Epithelial cell of prostate (primary cell): ENCODE measurements at regions not wholly inside any gene's neighbourhood (a gene's known extent, or its start where the extent isn't known, plus 50 kb on each side); places are given as distances from the start of the nearest gene placed in this dataset.

Experiments
- DNase-seq: peaks from one replicate; pipeline ENCODE4 v3.0.0-alpha.2; 2011; ENCODE audit warnings: low read depth, low spot score
- H3K27ac ChIP-seq: fragments of 450-650 bp; 2 replicates; pipeline ENCODE4 v1.5.1; 2017; ENCODE audit warnings: mild to moderate bottlenecking

DNA sequence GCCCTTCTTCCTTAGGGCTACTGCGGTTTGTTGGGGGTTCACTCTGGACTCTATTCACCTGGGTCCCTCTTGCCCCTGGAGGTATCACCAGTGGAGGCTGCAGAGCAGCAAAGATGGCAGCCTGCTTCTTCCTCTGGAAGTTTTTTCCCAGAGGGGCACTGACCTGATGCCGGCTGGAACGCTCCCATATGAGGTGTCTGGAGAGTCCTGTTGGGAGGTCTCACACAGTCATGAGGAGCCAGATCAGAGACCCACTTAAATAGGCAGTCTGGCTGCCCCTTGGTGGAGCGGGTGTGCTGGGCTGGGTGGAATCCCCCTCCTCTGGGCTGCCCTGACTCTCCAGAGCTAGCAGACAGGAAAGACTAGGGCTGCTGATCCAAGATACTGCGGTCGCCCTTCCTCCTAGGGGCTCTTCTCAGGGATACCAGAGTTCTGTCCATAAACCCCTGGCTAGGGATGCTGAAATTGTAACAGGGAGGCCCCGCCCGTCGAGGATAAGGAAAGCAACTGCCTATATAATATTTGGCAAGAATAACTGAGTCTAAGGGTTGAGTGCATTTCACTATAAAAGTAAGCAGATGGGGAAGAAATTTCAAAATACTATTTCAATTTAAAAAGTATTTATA, 140.7 kb downstream of the NOL4 start:
- DNase-seq = no peak
- H3K27ac ChIP-seq = no peak overlapping the region

DNA sequence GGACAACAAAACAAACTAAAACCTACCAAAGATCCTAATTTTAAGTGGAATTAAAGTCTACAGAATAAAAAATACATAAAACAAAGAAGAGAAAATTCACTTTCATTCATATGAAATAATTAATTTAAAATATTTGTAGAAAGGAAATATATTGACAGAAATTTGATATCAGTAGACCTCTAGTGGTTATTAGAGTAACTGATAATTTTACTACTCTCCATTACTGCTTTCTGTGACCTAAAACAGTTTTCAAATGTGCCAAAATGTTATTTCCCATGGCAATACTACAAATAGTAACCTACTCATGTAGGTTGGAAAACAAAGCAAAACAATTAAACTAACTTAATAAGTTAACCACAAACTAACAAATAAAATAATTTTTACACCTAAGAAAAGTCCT, 147.1 kb downstream of the NOL4 start:
- no peak overlapping the region for H3K27ac ChIP-seq
- DNase-seq = no peak

DNA sequence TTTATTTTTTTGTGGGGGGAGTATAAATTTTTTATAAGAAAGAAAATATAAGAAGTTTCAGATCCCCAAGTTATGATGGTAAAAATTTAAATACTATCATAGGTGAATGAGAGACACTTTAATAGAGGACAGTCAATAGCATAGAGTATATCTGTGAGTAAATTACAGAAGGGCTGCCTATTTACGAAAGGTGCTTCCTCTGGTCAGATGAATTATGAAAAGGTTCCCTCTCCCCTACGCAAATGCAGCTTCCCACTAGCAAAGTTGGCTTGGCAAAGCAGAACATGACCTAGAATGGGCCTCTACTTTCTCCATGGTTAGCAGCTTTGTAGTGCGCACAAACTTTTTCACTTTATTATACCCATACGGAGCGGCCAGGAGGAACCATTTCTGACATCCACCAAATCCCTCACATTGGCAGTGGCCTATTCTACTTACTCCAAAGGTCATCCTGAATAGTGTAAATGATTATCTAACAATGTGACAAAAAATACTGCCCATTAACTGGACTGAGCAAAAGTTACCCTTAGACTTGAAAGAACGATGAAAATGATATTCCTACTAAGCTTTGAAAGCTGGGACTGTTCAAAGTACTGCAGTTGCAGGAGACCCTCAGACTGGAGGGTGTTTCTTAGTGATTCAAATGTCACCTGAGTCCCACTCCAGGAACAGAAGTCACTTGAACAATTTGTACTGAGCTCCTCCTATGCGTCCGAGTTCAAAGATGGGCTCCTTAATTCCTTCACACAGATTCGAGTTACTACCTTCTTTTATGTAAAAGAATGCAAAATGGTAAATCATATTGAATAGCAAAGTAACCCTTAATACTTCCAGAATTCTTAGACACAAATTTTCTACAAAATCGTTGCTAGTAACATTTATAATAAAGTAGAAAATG, 148.5 kb downstream of the NOL4 start:
- no peak for DNase-seq
- no peak overlapping the region for H3K27ac ChIP-seq

DNA sequence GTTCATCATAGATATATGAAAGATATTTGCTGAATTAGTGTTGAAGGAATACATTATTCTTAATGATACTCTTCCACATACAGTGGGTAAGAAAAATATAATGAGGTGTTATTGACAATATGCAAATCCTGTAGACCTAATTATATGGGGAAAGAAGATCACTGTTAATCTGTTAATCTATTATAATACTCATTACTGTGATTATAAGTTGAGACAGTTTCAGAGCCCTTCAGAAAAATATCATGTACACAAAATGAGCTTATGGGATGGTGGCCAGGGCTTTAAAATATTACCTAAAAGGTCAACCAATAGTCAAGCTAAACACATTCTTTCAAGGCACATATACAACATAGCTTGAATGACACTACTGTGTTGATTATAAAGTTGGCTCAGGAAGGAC, 163.5 kb downstream of the NOL4 start:
- H3K27ac ChIP-seq = no peak overlapping the region
- DNase-seq = no peak

DNA sequence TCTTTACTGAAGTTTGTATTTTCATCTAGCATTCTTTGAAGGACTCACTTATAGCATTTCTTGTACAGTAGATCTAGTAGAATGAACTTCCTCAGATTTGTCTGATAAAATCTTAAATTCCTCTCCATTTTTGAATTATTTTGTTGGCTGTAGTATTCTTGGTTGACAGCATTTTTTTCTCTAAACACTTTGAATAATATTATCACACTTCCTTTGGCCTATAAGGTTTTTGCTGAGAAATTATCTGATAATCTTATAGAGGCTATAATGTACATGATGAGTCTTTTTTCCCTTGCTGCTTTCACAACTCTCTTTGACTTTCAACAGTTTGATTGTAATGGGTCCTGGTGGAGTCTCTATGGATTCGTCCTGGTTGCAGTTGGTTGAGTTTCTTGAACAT, 169.5 kb downstream of the NOL4 start:
- no peak for DNase-seq
- no peak overlapping the region for H3K27ac ChIP-seq

DNA sequence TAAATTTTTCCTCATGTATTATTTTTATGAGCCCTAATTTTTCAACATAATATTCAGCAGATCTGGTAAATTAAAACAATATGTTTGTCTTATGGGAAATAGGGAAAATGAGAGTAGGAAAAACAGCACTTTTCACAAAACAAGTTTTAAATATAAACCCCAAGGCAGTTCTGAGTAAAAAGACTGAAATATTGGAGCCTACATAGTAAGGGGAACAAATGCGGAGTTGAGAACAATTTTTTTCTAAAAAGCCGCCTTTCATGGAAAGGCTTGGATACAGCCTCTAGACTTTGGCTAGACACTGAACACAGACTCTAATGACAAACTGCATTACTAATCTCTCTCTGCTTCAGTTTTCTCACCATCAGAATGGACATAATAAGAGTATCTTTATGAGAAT, 174.1 kb downstream of the NOL4 start:
- no peak overlapping the region for H3K27ac ChIP-seq
- DNase-seq = no peak

DNA sequence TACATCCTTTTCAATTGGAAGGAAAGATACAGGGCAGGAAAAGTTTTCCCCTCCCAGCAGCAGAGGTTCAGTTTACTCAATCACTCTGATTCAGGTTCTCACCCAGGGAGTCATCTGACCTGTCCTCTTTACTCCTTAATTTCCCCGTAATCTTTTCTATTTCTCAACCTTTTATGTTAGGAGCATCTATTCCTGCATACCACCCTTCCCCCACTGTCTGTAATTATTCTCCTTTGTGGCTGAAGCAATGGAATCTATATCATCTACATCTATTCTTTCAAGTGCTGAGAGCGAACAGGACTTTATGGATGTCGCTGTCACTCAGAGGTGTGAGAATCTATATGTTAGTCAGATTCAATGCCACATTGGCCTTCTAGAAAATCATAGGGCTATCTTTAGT, 175.2 kb downstream of the NOL4 start:
- no peak for DNase-seq
- H3K27ac ChIP-seq = no peak overlapping the region

DNA sequence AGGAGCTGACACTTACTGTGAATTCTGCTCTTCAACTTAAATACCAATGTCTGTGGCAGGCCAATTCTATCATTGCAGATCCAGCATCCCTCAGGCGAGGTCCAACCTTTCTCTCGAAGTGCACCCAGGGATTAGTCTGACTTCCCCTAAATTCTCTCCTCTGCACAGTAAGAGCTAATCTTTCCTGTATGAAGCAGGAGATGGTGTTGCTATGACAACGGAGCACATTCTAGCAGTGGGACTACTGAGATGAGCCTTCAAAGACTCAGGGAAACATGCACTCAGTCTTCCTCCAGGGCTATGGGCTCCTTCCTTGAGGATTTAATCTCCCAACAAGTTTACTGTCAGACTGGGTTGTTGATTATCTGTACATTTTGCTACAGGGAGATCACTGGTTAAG, 176.3 kb downstream of the NOL4 start:
- no peak overlapping the region for H3K27ac ChIP-seq

DNA sequence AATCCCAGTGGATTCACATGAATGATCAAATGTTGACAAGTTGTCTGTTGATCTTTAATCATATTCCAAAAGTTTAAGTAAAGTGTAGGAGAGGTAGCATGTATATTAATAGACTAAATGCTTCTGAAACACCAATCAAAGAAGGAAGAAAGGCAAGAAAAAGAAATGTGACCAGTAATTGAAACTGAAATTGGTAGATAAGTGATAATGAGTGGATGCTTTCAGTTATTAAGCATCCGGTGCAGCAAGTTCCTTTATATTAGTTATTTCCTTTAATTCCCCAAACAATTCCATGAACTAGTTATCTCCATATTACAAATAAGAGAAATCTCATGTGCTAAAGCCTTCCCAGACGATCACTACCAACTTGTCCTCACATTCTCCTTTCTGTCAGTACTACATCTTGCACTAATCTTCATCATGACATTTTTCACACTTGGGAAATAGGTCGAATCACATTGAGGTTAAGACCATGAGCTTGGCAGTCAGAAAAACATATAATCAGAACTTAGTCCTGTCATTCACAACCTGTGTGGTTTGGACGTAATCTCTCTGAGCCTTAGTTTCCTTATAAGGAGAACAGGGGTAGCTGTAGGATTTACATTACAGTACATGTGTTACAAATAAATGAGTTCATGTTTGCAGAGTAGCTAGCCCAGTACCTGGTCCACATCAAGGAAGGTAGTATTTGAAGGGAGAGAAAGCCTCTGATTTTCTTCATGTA, 182.1 kb downstream of the NOL4 start:
- no peak for DNase-seq
- H3K27ac ChIP-seq = no peak overlapping the region

More for the DNA sequence above, 176.3 kb downstream of the NOL4 start:
- no peak for DNase-seq

DNA sequence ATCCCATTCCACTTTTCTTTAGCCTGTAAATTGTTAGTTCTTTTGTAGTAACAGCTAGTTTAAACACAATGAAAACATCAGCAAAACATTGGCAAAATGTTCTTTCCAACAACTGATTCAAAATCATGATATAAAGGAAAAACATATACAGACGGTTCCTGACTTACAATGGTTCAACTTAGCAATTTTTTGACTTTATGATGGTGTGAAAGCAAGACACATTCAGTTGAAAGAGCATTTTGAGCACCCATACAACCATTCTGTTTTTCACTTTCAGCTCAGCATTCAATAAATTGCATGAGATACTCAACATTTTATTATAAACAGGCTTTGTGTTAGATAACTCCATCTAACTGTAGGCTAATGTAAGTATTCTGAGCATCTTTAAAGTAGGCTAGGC, 185.1 kb downstream of the NOL4 start:
- no peak for DNase-seq

DNA sequence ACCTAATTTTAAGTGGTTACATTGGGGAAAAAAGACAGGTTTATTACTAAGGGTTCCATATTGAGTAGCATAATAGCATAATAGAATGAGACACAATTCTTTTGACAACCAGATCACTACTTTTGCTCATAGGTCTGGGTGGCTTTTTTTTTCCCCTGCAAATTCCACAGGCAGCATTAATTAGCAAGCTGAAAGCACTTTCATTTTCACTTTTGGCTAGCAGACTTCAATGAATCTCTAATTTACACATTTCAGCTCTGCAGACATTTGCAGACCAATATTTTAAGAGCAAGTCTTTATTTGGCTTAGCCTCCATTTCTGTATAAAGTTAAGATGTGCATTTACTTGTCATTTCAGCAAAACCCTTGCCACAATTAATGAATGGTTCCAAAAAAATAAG, 185.5 kb downstream of the NOL4 start:
- H3K27ac ChIP-seq = no peak overlapping the region
- DNase-seq = no peak

More for the DNA sequence above, 185.1 kb downstream of the NOL4 start:
- no peak overlapping the region for H3K27ac ChIP-seq

DNA sequence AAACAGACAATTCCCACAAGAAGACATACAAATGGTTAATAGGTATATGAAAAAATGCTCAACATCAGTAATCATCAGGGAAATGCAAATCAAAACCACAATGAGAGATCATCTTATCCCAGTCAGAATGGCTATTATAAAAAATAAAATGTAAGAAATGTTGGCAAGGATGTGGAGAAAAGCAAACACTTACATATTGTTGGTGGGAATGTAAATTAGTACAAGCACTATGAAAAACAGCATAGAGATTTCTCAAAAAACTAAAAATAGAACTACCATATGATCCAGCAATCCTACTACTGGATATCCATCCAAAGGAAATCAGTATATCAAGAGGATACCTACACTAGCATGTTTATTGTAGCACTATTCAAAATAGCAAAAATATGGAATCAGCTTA, 186.6 kb downstream of the NOL4 start:
- no peak overlapping the region for H3K27ac ChIP-seq
- no peak for DNase-seq

DNA sequence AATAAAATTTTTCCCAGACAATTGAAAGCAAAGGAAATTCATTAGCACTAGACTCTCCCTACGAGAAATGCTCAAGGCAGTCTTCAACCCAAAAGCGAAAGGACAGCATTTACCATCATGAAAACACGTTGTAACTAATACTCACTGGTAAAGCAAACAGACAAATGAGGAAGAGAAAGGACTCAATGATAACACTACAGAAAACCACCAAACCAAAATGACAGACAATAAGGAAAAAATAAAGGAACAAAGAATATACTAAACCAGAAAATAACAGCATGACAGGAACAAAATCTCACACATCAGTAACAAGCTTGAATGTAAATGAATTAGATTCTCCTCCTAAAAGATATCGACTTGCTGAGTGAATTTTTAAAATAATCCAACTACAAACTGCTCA, 190.7 kb downstream of the NOL4 start:
- H3K27ac ChIP-seq = no peak overlapping the region
- no peak for DNase-seq

DNA sequence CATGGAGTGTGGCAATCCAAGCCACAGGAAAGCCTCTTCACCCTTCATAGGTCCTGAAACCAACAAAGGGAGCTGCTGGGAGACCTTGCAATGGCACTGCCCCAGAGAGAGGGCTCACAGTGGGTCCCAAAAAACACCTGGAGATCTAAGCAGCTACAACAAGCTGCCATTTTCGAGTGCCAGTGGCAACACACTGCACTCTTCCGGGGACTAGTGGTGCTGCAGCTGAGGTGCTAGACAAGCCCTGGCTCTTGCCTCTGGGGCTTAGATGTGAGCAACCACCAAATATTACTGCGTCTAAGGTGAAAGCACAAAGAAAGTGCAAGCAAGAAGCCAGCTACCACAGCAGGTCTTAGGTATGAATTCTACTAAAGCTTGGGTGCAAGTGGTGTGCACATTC, 192.9 kb downstream of the NOL4 start:
- DNase-seq = no peak

DNA sequence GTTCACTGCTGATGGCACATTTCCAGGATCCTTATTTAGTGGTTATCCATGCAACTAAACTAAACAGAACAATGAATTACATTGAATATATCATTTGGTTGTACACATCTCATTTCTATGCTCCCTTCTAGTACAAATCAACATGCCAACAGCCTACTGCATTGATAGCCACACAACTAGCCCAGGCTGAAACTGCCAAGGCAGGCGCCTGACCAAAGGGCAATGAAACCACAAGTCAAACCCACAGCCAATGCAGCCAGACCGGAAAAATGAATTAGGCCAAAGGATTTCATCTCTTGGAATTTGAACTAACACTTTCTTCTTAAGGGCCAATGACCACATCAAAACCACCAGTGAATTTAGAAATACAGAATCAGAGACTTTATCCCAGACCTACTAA, 196.4 kb downstream of the NOL4 start:
- no peak for DNase-seq
- no peak overlapping the region for H3K27ac ChIP-seq

More for the DNA sequence above, 192.9 kb downstream of the NOL4 start:
- H3K27ac ChIP-seq = no peak overlapping the region

DNA sequence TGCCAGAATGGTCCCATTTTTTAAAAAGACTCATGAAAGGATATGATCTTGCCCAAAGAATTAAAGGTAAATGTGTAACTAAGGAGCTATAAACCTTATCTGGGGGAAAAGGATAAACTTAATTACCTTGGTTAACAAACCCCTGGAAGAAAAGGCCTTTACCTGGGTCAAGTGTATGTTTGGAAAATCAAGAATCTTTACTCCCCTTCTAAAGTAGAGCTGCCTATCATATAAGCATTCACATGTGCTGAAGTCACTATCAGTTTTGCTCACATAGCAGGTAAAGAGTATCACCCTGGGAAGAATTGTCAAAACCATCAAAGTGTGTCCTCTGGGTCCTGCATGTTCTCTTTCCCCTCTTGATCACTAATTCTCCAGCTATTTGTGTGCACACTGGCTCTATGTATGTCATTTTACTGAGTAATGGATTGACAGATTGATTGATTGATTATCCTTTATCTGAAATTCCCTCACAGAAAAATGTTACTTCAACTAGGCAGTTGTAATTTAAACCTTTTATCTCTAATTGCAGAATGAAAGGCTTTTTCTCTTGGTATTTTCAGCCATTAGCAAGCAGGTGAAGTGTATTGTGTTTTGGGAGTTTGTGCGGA, 199.4 kb downstream of the NOL4 start:
- H3K27ac ChIP-seq = no peak overlapping the region
- no peak for DNase-seq

DNA sequence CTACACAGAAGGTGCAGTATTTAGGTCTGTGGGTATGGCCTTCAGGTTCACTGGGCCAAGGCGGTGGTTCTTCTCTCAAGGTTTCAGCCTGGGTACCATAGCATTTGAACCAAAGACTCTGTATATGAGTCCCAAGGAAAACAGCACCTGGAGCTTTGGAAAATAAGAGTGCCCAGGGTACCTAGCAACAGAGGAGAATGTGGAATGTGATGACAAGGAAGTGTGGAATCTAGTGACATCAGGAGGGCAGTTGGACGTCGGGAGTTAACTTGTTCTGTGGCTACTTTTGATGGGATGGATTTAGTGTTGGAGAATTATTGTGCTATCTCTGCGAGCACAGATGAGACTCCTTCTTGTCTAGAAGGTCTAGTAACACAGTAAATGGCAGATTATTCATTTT, 201.2 kb downstream of the NOL4 start:
- H3K27ac ChIP-seq = no peak overlapping the region
- DNase-seq = peak; percentile 3

DNA sequence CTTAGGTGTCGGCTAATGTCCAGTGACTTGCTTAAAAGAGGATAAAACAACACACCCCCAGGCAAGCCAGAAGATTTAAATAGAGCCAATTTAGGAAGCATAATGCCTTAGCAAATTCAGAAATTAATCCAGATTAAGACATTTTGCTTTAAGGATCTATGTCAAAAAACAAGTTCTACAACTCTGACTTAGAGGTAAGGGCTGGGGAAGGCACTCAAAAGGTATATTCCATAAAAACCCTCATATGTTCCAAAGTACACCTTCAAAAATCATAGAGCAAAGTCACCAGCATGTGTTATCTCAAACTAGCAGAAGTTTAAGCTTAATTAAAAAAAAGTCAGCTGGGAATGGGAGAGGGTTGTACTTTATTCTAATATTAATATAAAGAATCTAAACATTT, 206.4 kb downstream of the NOL4 start:
- H3K27ac ChIP-seq = no peak overlapping the region
- DNase-seq = no peak

DNA sequence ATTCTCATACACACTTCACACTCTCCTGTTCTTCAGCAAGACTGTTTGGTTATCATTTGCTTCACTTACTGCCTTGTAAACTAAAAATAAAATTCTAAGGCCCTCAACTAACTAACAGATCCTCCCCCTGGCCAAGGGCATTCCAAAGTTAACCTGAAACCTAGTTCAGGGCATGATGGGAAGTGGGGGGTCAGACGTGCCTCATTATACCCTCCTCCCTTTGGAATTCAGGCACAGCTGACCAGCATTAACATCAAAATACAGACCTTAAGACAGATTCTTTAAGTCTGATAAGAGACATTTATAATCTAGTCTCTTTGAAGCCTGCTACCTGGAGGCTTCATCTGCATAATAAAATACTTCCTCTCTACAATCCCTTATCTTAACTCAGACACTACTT, 221.0 kb downstream of the NOL4 start:
- no peak for DNase-seq

DNA sequence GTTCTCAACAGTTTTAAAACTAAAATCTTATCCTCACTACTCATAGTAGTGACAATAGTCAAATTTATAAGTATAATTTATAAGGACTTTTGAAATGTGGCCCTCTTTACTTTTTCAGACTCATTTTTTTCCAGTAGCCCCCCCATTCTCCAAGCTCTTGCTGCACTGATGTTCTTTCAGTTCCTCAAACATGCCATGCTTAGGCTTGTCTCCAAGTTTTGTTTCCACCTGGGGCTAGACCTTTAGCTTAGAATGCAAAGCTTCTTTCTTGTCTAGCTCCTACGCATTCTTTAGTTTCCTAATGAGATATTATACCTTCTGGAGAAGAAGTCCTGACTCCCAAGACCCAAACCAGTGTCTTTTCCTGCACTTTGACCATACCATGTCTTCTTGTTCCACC, 222.6 kb downstream of the NOL4 start:
- no peak overlapping the region for H3K27ac ChIP-seq
- no peak for DNase-seq

More for the DNA sequence above, 221.0 kb downstream of the NOL4 start:
- H3K27ac ChIP-seq = no peak overlapping the region

DNA sequence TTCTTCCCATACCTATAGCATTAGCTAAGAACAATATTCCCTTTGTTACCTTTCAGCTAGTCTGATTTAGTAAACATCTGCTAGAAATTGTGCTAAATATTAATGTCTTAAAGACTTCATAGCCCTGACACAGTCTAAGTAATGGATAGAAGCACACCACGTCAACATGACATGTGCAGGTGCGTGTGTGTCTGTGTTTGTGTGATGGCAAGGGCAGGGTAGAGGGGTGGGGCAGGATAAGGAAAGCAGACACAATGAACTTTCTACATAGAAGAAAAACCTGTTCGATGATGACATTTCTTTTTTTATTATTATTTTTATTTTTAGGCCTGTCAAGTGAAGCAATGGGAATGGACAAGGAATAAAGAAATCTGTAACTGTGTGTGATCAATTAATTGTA, 223.3 kb downstream of the NOL4 start:
- H3K27ac ChIP-seq = no peak overlapping the region
- DNase-seq = no peak
